A549 (cell line): ENCODE measurements at regions not wholly inside any gene's neighbourhood (a gene's known extent, or its start where the extent isn't known, plus 50 kb on each side); places are given as distances from the start of the nearest gene placed in this dataset.

Experiments
- CBX2 ChIP-seq: fragments of 200-600 bp; sonication (generic); IDR thresholded peaks from 2 replicates; pipeline ENCODE4 v1.6.1; 2016; ENCODE audit warnings: low read depth, mild to moderate bottlenecking, borderline replicate concordance
- CHD2 ChIP-seq: fragments of 150-350 bp; IDR thresholded peaks from 2 replicates; pipeline ENCODE4 v1.6.1; 2014; ENCODE audit warnings: low read length; ENCODE audit not compliant: partially characterized antibody
- CTCF ChIP-seq: fragments of >200 bp; sonication (Bioruptor Twin); formaldehyde crosslinking; IDR thresholded peaks from 3 replicates; pipeline ENCODE4 v1.5.1; 2016
- MAFK ChIP-seq: fragments of 450-650 bp; IDR thresholded peaks from 2 replicates; pipeline ENCODE4 v1.6.1; 2014; ENCODE audit not compliant: partially characterized antibody
- MYC ChIP-seq: IDR thresholded peaks from 2 replicates; pipeline ENCODE4 v1.6.1; 2012; ENCODE audit warnings: mild to moderate bottlenecking, inconsistent platforms, low read length, improper control_type of control experiment, borderline replicate concordance
- RAD21 ChIP-seq, 2 experiments: fragments of >200 bp in 1 of 2; sonication (Bioruptor Twin) in 1 of 2; formaldehyde crosslinking in 1 of 2; IDR thresholded peaks in 1 of 2; conservative IDR thresholded peaks in 1 of 2; 2 replicates in 1 of 2; 3 replicates in 1 of 2; pipeline ENCODE4 v1.6.1; 2012 to 2018; ENCODE audit warnings: inconsistent platforms in 1 of 2
- SMC3 ChIP-seq: fragments of >200 bp; sonication (Bioruptor Twin); formaldehyde crosslinking; IDR thresholded peaks from 3 replicates; pipeline ENCODE4 v1.6.1; 2018; ENCODE audit warnings: inconsistent platforms
- TF ChIP-seq, protein P1 (sequence below): fragments of >200 bp; sonication (Bioruptor Twin); formaldehyde crosslinking; IDR thresholded peaks from 3 replicates; pipeline ENCODE4 v1.6.1; 2016
- TF ChIP-seq, protein P2 (sequence below): IDR thresholded peaks from 2 replicates; pipeline ENCODE4 v1.6.1; 2012

DNA sequence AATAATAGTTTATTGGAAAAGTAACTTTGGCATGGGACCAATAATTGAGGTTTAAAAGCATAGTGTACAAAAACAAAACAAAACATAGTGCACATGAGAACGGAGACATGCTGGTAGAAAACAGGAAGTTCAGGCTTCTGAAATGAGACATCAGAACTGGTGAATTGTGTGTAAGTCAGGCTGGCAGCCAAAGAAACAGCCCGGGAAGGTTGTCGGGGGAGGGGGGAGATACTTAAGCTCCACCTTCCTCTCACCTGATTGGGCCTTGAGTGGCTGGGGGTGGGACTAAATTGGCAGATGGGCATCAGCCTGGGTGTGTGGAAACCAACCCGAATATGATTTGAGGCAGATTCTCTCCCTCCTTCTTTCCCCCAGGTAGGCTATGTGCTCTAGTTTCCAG is 256.3 kb downstream of the SMARCA2 start:
- TF ChIP-seq, protein P1, sequence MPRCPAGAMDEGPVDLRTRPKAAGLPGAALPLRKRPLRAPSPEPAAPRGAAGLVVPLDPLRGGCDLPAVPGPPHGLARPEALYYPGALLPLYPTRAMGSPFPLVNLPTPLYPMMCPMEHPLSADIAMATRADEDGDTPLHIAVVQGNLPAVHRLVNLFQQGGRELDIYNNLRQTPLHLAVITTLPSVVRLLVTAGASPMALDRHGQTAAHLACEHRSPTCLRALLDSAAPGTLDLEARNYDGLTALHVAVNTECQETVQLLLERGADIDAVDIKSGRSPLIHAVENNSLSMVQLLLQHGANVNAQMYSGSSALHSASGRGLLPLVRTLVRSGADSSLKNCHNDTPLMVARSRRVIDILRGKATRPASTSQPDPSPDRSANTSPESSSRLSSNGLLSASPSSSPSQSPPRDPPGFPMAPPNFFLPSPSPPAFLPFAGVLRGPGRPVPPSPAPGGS: no peak
- TF ChIP-seq, protein P2, sequence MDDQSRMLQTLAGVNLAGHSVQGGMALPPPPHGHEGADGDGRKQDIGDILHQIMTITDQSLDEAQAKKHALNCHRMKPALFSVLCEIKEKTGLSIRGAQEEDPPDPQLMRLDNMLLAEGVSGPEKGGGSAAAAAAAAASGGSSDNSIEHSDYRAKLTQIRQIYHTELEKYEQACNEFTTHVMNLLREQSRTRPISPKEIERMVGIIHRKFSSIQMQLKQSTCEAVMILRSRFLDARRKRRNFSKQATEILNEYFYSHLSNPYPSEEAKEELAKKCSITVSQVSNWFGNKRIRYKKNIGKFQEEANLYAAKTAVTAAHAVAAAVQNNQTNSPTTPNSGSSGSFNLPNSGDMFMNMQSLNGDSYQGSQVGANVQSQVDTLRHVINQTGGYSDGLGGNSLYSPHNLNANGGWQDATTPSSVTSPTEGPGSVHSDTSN: no peak
- TF ChIP-seq CBX2 (no peak), RAD21 (conservative IDR thresholded peaks at IDR 0.05 in 1 of 2, IDR thresholded peaks at IDR 0.05 in 1 of 2) (no peak), MAFK (no peak), CHD2 (no peak), SMC3 (no peak), CTCF (no peak), MYC (no peak)
